OCI-LY7 (cell line): ENCODE measurements at regions not wholly inside any gene's neighbourhood (a gene's known extent, or its start where the extent isn't known, plus 50 kb on each side); places are given as distances from the start of the nearest gene placed in this dataset.

Experiments used
- EZH2phosphoT487 ChIP-seq: fragments of 200-600 bp; sonication (generic); IDR thresholded peaks from 2 replicates; pipeline ENCODE4 v1.6.1; 2018; ENCODE audit warnings: low read depth, borderline replicate concordance, mild to moderate bottlenecking, mixed run types, antibody characterized with exemption, low read length, moderate library complexity, mixed read lengths
- TF ChIP-seq, protein P1 (sequence below): fragments of 200-600 bp; sonication (generic); conservative IDR thresholded peaks from 2 replicates; pipeline ENCODE4 v1.5.1; 2014; ENCODE audit warnings: mild to moderate bottlenecking, antibody characterized with exemption, low read length, moderate library complexity, mixed read lengths

DNA sequence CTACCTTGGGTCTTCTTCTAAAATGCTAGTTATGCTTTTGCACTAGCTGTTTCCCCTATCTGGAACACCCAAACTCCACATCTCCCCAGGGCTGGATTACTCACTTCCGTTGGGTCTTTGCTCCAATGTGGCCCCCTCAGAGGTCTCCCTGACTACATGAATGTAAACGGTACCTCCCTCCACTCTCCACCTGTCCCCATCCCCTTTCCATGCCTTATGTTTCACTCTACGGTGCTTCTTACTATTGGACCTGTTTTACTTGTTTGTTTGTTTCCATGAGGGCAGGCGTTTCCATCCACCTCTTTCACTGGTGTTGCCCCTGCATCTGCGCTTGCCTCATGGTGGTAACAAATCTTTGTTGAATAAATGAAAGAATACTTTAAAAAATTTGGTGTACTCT lies 256.4 kb downstream of the SNAPC1 start:
- TF ChIP-seq, protein P1, sequence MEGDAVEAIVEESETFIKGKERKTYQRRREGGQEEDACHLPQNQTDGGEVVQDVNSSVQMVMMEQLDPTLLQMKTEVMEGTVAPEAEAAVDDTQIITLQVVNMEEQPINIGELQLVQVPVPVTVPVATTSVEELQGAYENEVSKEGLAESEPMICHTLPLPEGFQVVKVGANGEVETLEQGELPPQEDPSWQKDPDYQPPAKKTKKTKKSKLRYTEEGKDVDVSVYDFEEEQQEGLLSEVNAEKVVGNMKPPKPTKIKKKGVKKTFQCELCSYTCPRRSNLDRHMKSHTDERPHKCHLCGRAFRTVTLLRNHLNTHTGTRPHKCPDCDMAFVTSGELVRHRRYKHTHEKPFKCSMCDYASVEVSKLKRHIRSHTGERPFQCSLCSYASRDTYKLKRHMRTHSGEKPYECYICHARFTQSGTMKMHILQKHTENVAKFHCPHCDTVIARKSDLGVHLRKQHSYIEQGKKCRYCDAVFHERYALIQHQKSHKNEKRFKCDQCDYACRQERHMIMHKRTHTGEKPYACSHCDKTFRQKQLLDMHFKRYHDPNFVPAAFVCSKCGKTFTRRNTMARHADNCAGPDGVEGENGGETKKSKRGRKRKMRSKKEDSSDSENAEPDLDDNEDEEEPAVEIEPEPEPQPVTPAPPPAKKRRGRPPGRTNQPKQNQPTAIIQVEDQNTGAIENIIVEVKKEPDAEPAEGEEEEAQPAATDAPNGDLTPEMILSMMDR: no peak
- no peak for TF ChIP-seq EZH2phosphoT487
